Urinary bladder (tissue), 3 donors: ENCODE measurements at regions not wholly inside any gene's neighbourhood (a gene's known extent, or its start where the extent isn't known, plus 50 kb on each side); places are given as distances from the start of the nearest gene placed in this dataset.

Source experiments
- DNase-seq: peaks from one replicate; pipeline ENCODE4 v3.0.0-alpha.2; 2015; ENCODE audit errors: extremely low spot score
- H3K27ac ChIP-seq: one replicate; pipeline ENCODE4 v1.5.1; 2013; ENCODE audit warnings: low read depth, mild to moderate bottlenecking, moderate library complexity
- H3K36me3 ChIP-seq: one replicate; pipeline ENCODE4 v1.6.1; 2013; ENCODE audit warnings: mild to moderate bottlenecking, moderate library complexity; ENCODE audit not compliant: insufficient read depth
- H3K4me1 ChIP-seq: one replicate; pipeline ENCODE4 v1.6.1; 2013; ENCODE audit warnings: mild to moderate bottlenecking, moderate library complexity; ENCODE audit not compliant: insufficient read depth
- H3K4me3 ChIP-seq: one replicate; pipeline ENCODE4 v1.5.1; 2013; ENCODE audit warnings: low read depth, low read length
- WGBS: extraction: QIAGEN DNeasy Blood & Tissue Kit; methylation state at CpG from one replicate; pipeline ENCODE4 v1.1.7; 2013; 5-methylcytosine and 5-hydroxymethylcytosine counted together
- donor health status: healthy with polysubstance abuse.
- donor health status: healthy.

GRCh38 chr20:51097351-51098120 lies 74.6 kb upstream of the KCNG1 start:
- no peak overlapping the region for H3K27ac ChIP-seq
- WGBS: 86% methylated on average over 8 of the region's 8 CpGs
- no peaks in the 10 kb centered on the region for H3K4me1 ChIP-seq
- DNase-seq: no peak
- no peaks in the 10 kb centered on the region for H3K36me3 ChIP-seq
- H3K4me3 ChIP-seq: no peak overlapping the region

GRCh38 chr20:51096582-51097267 lies 73.8 kb upstream of the KCNG1 start:
- Histone ChIP-seq H3K27ac (no peak overlapping the region), H3K4me3 (no peak overlapping the region), H3K4me1 (no peaks in the 10 kb centered on the region), H3K36me3 (no peaks in the 10 kb centered on the region)
- DNase-seq: no peak
- WGBS: 82% methylated on average over 13 of the region's 13 CpGs

GRCh38 chr20:51095633-51096521 lies 73.0 kb upstream of the KCNG1 start:
- Histone ChIP-seq H3K36me3 (no peaks in the 10 kb centered on the region), H3K4me3 (no peak overlapping the region), H3K27ac (no peak overlapping the region), H3K4me1 (no peaks in the 10 kb centered on the region)
- DNase-seq: no peak
- 70% methylated on average over 7 of the region's 7 CpGs for WGBS

DNA sequence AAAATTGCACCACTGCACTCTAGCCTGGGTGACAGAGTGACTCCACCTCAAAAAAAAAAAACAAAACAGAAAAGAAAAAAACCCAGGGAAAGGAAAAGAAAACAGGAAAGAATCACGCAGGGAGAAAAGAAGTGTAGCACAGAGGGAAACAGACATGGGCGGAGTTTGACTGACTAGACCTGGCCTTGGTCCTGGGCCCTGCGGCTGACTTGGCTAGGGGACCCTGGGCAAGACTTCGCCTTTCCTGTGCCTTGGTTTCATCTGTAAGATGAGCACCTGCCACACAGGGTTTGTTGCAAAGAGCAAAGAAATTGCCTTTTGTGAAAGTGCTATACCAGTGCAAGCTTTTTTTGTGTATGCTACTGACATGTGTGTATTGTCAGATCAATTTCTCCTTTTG lies 71.3 kb upstream of the KCNG1 start:
- 50% methylated on average over 4 of the region's 4 CpGs for WGBS
- no peak for DNase-seq

DNA sequence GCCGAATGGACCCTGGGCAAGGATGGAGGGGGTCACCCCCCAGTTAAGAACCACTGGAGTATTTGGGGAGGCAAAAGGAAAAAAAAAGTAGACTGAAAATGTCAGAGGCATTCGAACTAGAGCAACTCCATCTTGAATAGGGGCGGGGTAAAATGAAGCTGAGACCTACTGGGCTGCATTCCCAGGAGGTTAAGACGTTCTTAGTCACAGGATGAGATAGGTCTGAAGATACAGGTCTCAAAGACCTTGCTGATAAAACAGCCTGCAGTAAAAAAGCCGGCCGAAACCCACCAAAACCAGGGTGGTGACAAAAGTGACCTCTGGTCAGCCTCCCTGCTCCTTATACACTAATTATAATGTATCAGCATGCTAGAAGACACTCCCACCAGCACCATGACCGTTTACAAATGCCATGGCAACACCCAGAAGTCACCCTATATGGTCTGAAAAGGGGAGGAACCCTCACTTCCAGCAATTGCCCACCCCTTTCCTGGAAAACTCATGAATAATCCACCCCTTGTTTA lies 70.4 kb upstream of the KCNG1 start:
- no peak for DNase-seq
- Histone ChIP-seq H3K4me3 (no peak overlapping the region), H3K27ac (no peak overlapping the region), H3K36me3 (no peaks in the 10 kb centered on the region), H3K4me1 (no peaks in the 10 kb centered on the region)
- 53% methylated on average over 7 of the region's 7 CpGs for WGBS

More for the DNA sequence above, 71.3 kb upstream of the KCNG1 start:
- H3K4me1 ChIP-seq: no peaks in the 10 kb centered on the region
- H3K4me3 ChIP-seq: no peak overlapping the region
- H3K27ac ChIP-seq: no peak overlapping the region
- no peaks in the 10 kb centered on the region for H3K36me3 ChIP-seq

GRCh38 chr20:51092338-51092737 lies 69.4 kb upstream of the KCNG1 start:
- WGBS: 36% methylated on average over 4 of the region's 4 CpGs

GRCh38 chr20:51091406-51092195 lies 68.7 kb upstream of the KCNG1 start:
- 44% methylated on average over 12 of the region's 12 CpGs for WGBS
- no peaks in the 10 kb centered on the region for H3K4me1 ChIP-seq
- no peak overlapping the region for H3K4me3 ChIP-seq
- DNase-seq: no peak
- H3K27ac ChIP-seq: no peak overlapping the region
- no peaks in the 10 kb centered on the region for H3K36me3 ChIP-seq

More at GRCh38 chr20:51092338-51092737, 69.4 kb upstream of the KCNG1 start:
- no peaks in the 10 kb centered on the region for H3K36me3 ChIP-seq
- no peak overlapping the region for H3K27ac ChIP-seq
- H3K4me1 ChIP-seq: no peaks in the 10 kb centered on the region
- no peak overlapping the region for H3K4me3 ChIP-seq
- no peak for DNase-seq

DNA sequence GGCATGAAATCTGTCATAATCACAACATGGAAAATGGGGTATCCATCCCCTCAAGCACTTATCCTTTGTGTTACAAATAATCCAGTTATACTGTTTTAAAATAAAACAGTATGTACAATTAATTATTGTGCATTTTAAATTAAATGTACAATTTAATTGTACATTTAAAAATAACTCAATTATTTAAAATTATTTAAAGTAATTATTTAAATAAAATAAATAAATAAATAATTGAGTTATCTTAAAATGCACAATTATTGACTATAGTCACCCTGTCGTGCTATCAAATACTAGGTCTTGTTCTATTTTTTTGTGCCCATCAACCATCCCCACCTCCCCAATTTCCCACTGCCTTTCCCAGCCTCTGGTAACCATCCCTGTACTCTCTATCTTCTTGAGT lies 66.9 kb upstream of the KCNG1 start:
- no peaks in the 10 kb centered on the region for H3K4me1 ChIP-seq
- DNase-seq: no peak
- no peak overlapping the region for H3K27ac ChIP-seq
- no peak overlapping the region for H3K4me3 ChIP-seq
- H3K36me3 ChIP-seq: no peaks in the 10 kb centered on the region
- WGBS: 92% methylated on average over 1 of the region's 1 CpG

GRCh38 chr20:51089272-51089781 lies 66.4 kb upstream of the KCNG1 start:
- H3K27ac ChIP-seq: no peak overlapping the region
- no peaks in the 10 kb centered on the region for H3K36me3 ChIP-seq
- H3K4me3 ChIP-seq: no peak overlapping the region
- 78% methylated on average over 8 of the region's 8 CpGs for WGBS
- no peaks in the 10 kb centered on the region for H3K4me1 ChIP-seq
- no peak for DNase-seq

GRCh38 chr20:51087266-51087665 lies 64.4 kb upstream of the KCNG1 start:
- Histone ChIP-seq H3K4me3 (no peak overlapping the region), H3K4me1 (no peaks in the 10 kb centered on the region), H3K36me3 (no peaks in the 10 kb centered on the region), H3K27ac (no peak overlapping the region)
- 49% methylated on average over 4 of the region's 4 CpGs for WGBS
- DNase-seq: no peak

DNA sequence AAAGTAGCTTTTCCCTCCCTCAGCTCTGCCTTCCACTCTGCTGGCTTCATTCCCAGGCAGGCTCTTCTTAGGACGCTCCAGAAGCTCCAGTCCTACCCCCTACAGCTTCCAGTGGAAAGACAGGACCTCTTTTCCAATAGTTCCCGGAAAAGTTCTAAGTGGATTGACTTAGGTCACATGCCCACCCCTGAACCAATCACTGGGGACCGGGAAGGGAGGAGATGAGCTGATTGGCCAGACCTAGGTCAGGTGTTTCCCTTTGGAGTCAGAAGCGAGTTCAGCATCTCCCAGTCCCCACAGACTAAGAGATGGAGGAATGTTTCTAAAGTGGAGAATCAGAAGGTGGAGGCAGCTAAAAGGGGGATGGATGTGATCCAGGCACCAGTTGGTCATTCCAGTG lies 62.9 kb upstream of the KCNG1 start:
- no peak overlapping the region for H3K27ac ChIP-seq
- no peak for DNase-seq
- H3K36me3 ChIP-seq: no peaks in the 10 kb centered on the region
- no peak overlapping the region for H3K4me3 ChIP-seq
- no peaks in the 10 kb centered on the region for H3K4me1 ChIP-seq
- 82% methylated on average over 4 of the region's 4 CpGs for WGBS

- H3K27ac ChIP-seq: no peak overlapping the region
- no peaks in the 10 kb centered on the region for H3K36me3 ChIP-seq
- 62% methylated on average over 10 of the region's 10 CpGs for WGBS
- no peak for DNase-seq
- H3K4me3 ChIP-seq: no peak overlapping the region
- no peaks in the 10 kb centered on the region for H3K4me1 ChIP-seq
Observed at GRCh38 chr20:51084593-51085377, 61.9 kb upstream of the KCNG1 start.
